Stimulated activated CD8-positive, alpha-beta memory T cell treated with anti-CD3 and anti-CD28 coated beads, Interleukin-15, amount 100 ng/mL, for 48 hours (primary cell): ENCODE measurements at regions not wholly inside any gene's neighbourhood (a gene's known extent, or its start where the extent isn't known, plus 50 kb on each side); places are given as distances from the start of the nearest gene placed in this dataset.

Experiments used
- DNase-seq, 2 donors: peaks; one replicate each; pipeline ENCODE4 v3.0.0-alpha.2; 2020; ENCODE audit warnings: low read depth in 2 of 2

GRCh38 chr11:95515371-95515770 lies 274.2 kb downstream of the FAM76B start:
- no peak for DNase-seq

GRCh38 chr11:95514416-95515110 lies 275.0 kb downstream of the FAM76B start:
- no peak for DNase-seq

GRCh38 chr11:95512682-95513081 lies 276.9 kb downstream of the FAM76B start:
- DNase-seq, result no peak

- no peak for DNase-seq
Observed at GRCh38 chr11:95512177-95512576, 277.4 kb downstream of the FAM76B start.

GRCh38 chr11:95508219-95508890 lies 277.4 kb upstream of the SESN3 start:
- DNase-seq, result no peak

GRCh38 chr11:95507794-95508193 lies 276.8 kb upstream of the SESN3 start:
- DNase-seq, result no peak

GRCh38 chr11:95506777-95507176 lies 275.8 kb upstream of the SESN3 start:
- no peak for DNase-seq

- no peak for DNase-seq
Observed at GRCh38 chr11:95505927-95506426, 275.0 kb upstream of the SESN3 start.

- DNase-seq, result no peak
Observed at GRCh38 chr11:95503047-95503446, 272.0 kb upstream of the SESN3 start.

GRCh38 chr11:95502522-95502921 lies 271.5 kb upstream of the SESN3 start:
- no peak for DNase-seq

GRCh38 chr11:95501761-95502266 lies 270.8 kb upstream of the SESN3 start:
- no peak for DNase-seq

GRCh38 chr11:95500466-95500865 lies 269.5 kb upstream of the SESN3 start:
- no peak for DNase-seq

GRCh38 chr11:95499516-95500135 lies 268.6 kb upstream of the SESN3 start:
- no peak for DNase-seq

GRCh38 chr11:95498722-95499425 lies 267.9 kb upstream of the SESN3 start:
- no peak for DNase-seq

- no peak for DNase-seq
Observed at GRCh38 chr11:95496901-95497300, 265.9 kb upstream of the SESN3 start.

GRCh38 chr11:95495706-95496105 lies 264.7 kb upstream of the SESN3 start:
- DNase-seq, result no peak

- no peak for DNase-seq
Observed at GRCh38 chr11:95494856-95495255, 263.9 kb upstream of the SESN3 start.

- DNase-seq, result no peak
Observed at GRCh38 chr11:95494167-95494566, 263.2 kb upstream of the SESN3 start.

GRCh38 chr11:95490625-95491024 lies 259.6 kb upstream of the SESN3 start:
- DNase-seq, result no peak

- no peak for DNase-seq
Observed at GRCh38 chr11:95487938-95488337, 256.9 kb upstream of the SESN3 start.

GRCh38 chr11:95487391-95487790 lies 256.4 kb upstream of the SESN3 start:
- peak in 1 of 2 donors; percentile 9 for DNase-seq

- no peak for DNase-seq
Observed at GRCh38 chr11:95486979-95487378, 256.0 kb upstream of the SESN3 start.
